Activated CD4-positive, alpha-beta T cell treated with anti-CD3 and anti-CD28 coated beads for 4 hours (primary cell): ENCODE measurements at regions not wholly inside any gene's neighbourhood (a gene's known extent, or its start where the extent isn't known, plus 50 kb on each side); places are given as distances from the start of the nearest gene placed in this dataset.
"Not testable (repeated sequence)": the region's sequence is repeated elsewhere in the genome, so short reads cannot be mapped to it uniquely, and the experiment has no call there.

ENCODE experiments used
- DNase-seq, 2 donors: peaks; one replicate each; pipeline ENCODE4 v3.0.0-alpha.2; 2020

- no peak for DNase-seq
These were observed 2245.0 kb upstream of the RAG2 start for GRCh38 chr11:38842991-38843390.

GRCh38 chr11:38839071-38839470, 2241.0 kb upstream of the RAG2 start:
- DNase-seq: no peak

- DNase-seq: no peak
These were observed 2237.9 kb upstream of the RAG2 start for GRCh38 chr11:38835966-38836365.

GRCh38 chr11:38824573-38824972, 2226.5 kb upstream of the RAG2 start:
- no peak for DNase-seq

GRCh38 chr11:38821786-38822185, 2223.8 kb upstream of the RAG2 start:
- DNase-seq: not testable (repeated sequence)

GRCh38 chr11:38819981-38820380, 2221.9 kb upstream of the RAG2 start:
- no peak for DNase-seq

GRCh38 chr11:38818720-38819119, 2220.7 kb upstream of the RAG2 start:
- no peak for DNase-seq

GRCh38 chr11:38814670-38815069, 2216.6 kb upstream of the RAG2 start:
- DNase-seq: no peak

- no peak for DNase-seq
These were observed 2211.5 kb upstream of the RAG2 start for GRCh38 chr11:38809521-38809920.

GRCh38 chr11:38796281-38796680, 2198.2 kb upstream of the RAG2 start:
- DNase-seq: no peak

- DNase-seq: no peak
These were observed 2197.0 kb upstream of the RAG2 start for GRCh38 chr11:38795027-38795426.

GRCh38 chr11:38791346-38791961, 2193.4 kb upstream of the RAG2 start:
- DNase-seq: no peak

- DNase-seq: no peak
These were observed 2190.5 kb upstream of the RAG2 start for GRCh38 chr11:38788561-38788960.

GRCh38 chr11:38784164-38784563, 2186.1 kb upstream of the RAG2 start:
- DNase-seq: no peak

GRCh38 chr11:38766796-38767195, 2168.8 kb upstream of the RAG2 start:
- DNase-seq: no peak

GRCh38 chr11:38759394-38759793, 2161.4 kb upstream of the RAG2 start:
- DNase-seq: no peak

- DNase-seq: no peak
These were observed 2158.5 kb upstream of the RAG2 start for GRCh38 chr11:38756537-38756936.

- DNase-seq: no peak
These were observed 2153.4 kb upstream of the RAG2 start for GRCh38 chr11:38751421-38751820.

GRCh38 chr11:38746516-38746915, 2148.5 kb upstream of the RAG2 start:
- DNase-seq: not testable (repeated sequence)

GRCh38 chr11:38723361-38723760, 2125.3 kb upstream of the RAG2 start:
- DNase-seq: no peak

- no peak for DNase-seq
These were observed 2123.7 kb upstream of the RAG2 start for GRCh38 chr11:38721586-38722315.

- DNase-seq: no peak
These were observed 2120.6 kb upstream of the RAG2 start for GRCh38 chr11:38718659-38719058.

GRCh38 chr11:38718049-38718448, 2120.0 kb upstream of the RAG2 start:
- DNase-seq: no peak

GRCh38 chr11:38711110-38711509, 2113.1 kb upstream of the RAG2 start:
- no peak for DNase-seq

GRCh38 chr11:38710262-38710661, 2112.2 kb upstream of the RAG2 start:
- no peak for DNase-seq
